HG02870 (cell line): ENCODE measurements at regions not wholly inside any gene's neighbourhood (a gene's known extent, or its start where the extent isn't known, plus 50 kb on each side); places are given as distances from the start of the nearest gene placed in this dataset.
"Not testable (repeated sequence)": the region's sequence is repeated elsewhere in the genome, so short reads cannot be mapped to it uniquely, and the experiment has no call there.

Experiments used
- ATAC-seq: cut with Tn5 transposase; IDR thresholded peaks from one replicate; pipeline ENCODE4 v1.9.1; 2021; ENCODE audit warnings: mild to moderate bottlenecking, moderate library complexity; ENCODE audit not compliant: unreplicated experiment

GRCh38 chr2:7620255-7620654, 703.0 kb downstream of the RNF144A start:
- no peak for ATAC-seq

GRCh38 chr2:7621018-7621814, 704.0 kb downstream of the RNF144A start:
- no peak for ATAC-seq

- peak; percentile 82 for ATAC-seq
Observed at GRCh38 chr2:7625392-7626138, 708.4 kb downstream of the RNF144A start.

GRCh38 chr2:7626139-7626537, 708.9 kb downstream of the RNF144A start:
- ATAC-seq = no peak

GRCh38 chr2:7627583-7627982, 710.4 kb downstream of the RNF144A start:
- no peak for ATAC-seq

GRCh38 chr2:7632420-7632819, 715.2 kb downstream of the RNF144A start:
- no peak for ATAC-seq

- no peak for ATAC-seq
Observed at GRCh38 chr2:7633566-7634153, 716.4 kb downstream of the RNF144A start.

GRCh38 chr2:7634409-7634808, 717.2 kb downstream of the RNF144A start:
- ATAC-seq = no peak

- ATAC-seq = no peak
Observed at GRCh38 chr2:7639476-7639875, 722.3 kb downstream of the RNF144A start.

GRCh38 chr2:7641272-7641671, 724.1 kb downstream of the RNF144A start:
- not testable (repeated sequence) for ATAC-seq

- ATAC-seq = no peak
Observed at GRCh38 chr2:7646024-7646423, 728.8 kb downstream of the RNF144A start.

GRCh38 chr2:7646661-7647060, 729.4 kb downstream of the RNF144A start:
- ATAC-seq = no peak

GRCh38 chr2:7648221-7648795, 731.1 kb downstream of the RNF144A start:
- ATAC-seq = no peak

- ATAC-seq = no peak
Observed at GRCh38 chr2:7649461-7650228, 732.4 kb downstream of the RNF144A start.

- ATAC-seq = no peak
Observed at GRCh38 chr2:7653617-7654016, 736.4 kb downstream of the RNF144A start.

- ATAC-seq = no peak
Observed at GRCh38 chr2:7655629-7656028, 738.4 kb downstream of the RNF144A start.

GRCh38 chr2:7657526-7657925, 740.3 kb downstream of the RNF144A start:
- ATAC-seq = not testable (repeated sequence)

- no peak for ATAC-seq
Observed at GRCh38 chr2:7658486-7658885, 741.3 kb downstream of the RNF144A start.

GRCh38 chr2:7660816-7661215, 743.6 kb downstream of the RNF144A start:
- ATAC-seq = no peak

GRCh38 chr2:7661502-7661901, 744.3 kb downstream of the RNF144A start:
- ATAC-seq = no peak

- ATAC-seq = peak; percentile 100
Observed at GRCh38 chr2:7665880-7666279, 748.7 kb downstream of the RNF144A start.
